ENCODE measurements at regions not wholly inside any gene's neighbourhood (a gene's known extent, or its start where the extent isn't known, plus 50 kb on each side); places are given as distances from the start of the nearest gene placed in this dataset.

GRCh38 chr16:77594799-77595596, 127.3 kb upstream of the NUDT7 start:
- DNase-seq, result no peak

- no peak for DNase-seq
Measured at GRCh38 chr16:77596261-77596660, 126.1 kb upstream of the NUDT7 start.

- DNase-seq, result peak in 1 of 2 donors; percentile 5
Measured at GRCh38 chr16:77599793-77600415, 122.4 kb upstream of the NUDT7 start.

GRCh38 chr16:77600555-77600954, 121.8 kb upstream of the NUDT7 start:
- no peak for DNase-seq

- DNase-seq, result no peak
Measured at GRCh38 chr16:77603656-77604055, 118.7 kb upstream of the NUDT7 start.

- no peak for DNase-seq
Measured at GRCh38 chr16:77610496-77610895, 111.8 kb upstream of the NUDT7 start.

- no peak for DNase-seq
Measured at GRCh38 chr16:77611386-77611785, 110.9 kb upstream of the NUDT7 start.

GRCh38 chr16:77612596-77612995, 109.7 kb upstream of the NUDT7 start:
- DNase-seq, result no peak

GRCh38 chr16:77613095-77613494, 109.2 kb upstream of the NUDT7 start:
- DNase-seq, result no peak

- DNase-seq, result no peak
Measured at GRCh38 chr16:77617553-77617952, 104.8 kb upstream of the NUDT7 start.

GRCh38 chr16:77617996-77618395, 104.3 kb upstream of the NUDT7 start:
- DNase-seq, result no peak

GRCh38 chr16:77618951-77619350, 103.4 kb upstream of the NUDT7 start:
- DNase-seq, result no peak

- DNase-seq, result no peak
Measured at GRCh38 chr16:77624085-77624484, 98.2 kb upstream of the NUDT7 start.

- no peak for DNase-seq
Measured at GRCh38 chr16:77636615-77637014, 85.7 kb upstream of the NUDT7 start.

- DNase-seq, result no peak
Measured at GRCh38 chr16:77637940-77638339, 84.4 kb upstream of the NUDT7 start.

- no peak for DNase-seq
Measured at GRCh38 chr16:77643176-77643575, 79.1 kb upstream of the NUDT7 start.

- DNase-seq, result no peak
Measured at GRCh38 chr16:77645764-77646163, 76.5 kb upstream of the NUDT7 start.

GRCh38 chr16:77647726-77648125, 74.6 kb upstream of the NUDT7 start:
- DNase-seq, result no peak

- no peak for DNase-seq
Measured at GRCh38 chr16:77650761-77651160, 71.6 kb upstream of the NUDT7 start.

GRCh38 chr16:77652399-77652798, 69.9 kb upstream of the NUDT7 start:
- DNase-seq, result no peak

GRCh38 chr16:77657016-77657415, 65.3 kb upstream of the NUDT7 start:
- no peak for DNase-seq

- no peak for DNase-seq
Measured at GRCh38 chr16:77660311-77660710, 62.0 kb upstream of the NUDT7 start.

- DNase-seq, result no peak
Measured at GRCh38 chr16:77662246-77662645, 60.1 kb upstream of the NUDT7 start.

GRCh38 chr16:77663711-77664110, 58.6 kb upstream of the NUDT7 start:
- no peak for DNase-seq

- DNase-seq, result no peak
Measured at GRCh38 chr16:77666771-77667170, 55.5 kb upstream of the NUDT7 start.

All from CD4-positive, alpha-beta T cell treated with Interleukin-1 beta for 1 hour (primary cell).